GM13977 (cell line): ENCODE measurements at regions not wholly inside any gene's neighbourhood (a gene's known extent, or its start where the extent isn't known, plus 50 kb on each side); places are given as distances from the start of the nearest gene placed in this dataset.
A peak's percentile ranks its signal among the peaks of the same experiment; 100 is the strongest.

Experiments
- DNase-seq: peaks from one replicate; pipeline ENCODE4 v3.0.0; 2012; ENCODE audit warnings: low spot score
- in situ Hi-C: fragments of 300-500 bp; cut with MboI; formaldehyde crosslinking; loops from one replicate; pipeline ENCODE4 v1.12.0; 2022; ENCODE audit warnings: low sequenced_read_pairs, low pct_unique_long_range_greater_than_20kb, mixed read lengths, inconsistent platforms; ENCODE audit not compliant: unreplicated experiment
- TF ChIP-seq, protein P1 (sequence below): IDR thresholded peaks from 2 replicates; pipeline ENCODE4 v1.5.1; 2012; ENCODE audit warnings: mild to moderate bottlenecking, control low read depth; ENCODE audit not compliant: insufficient read depth; ENCODE audit errors: extremely low read depth, missing control alignments

- in situ Hi-C loops, result no loop called here
Measured at GRCh38 chr6:22819209-22819608, 249.8 kb downstream of the HDGFL1 start.

GRCh38 chr6:22821664-22822320, 252.4 kb downstream of the HDGFL1 start:
- in situ Hi-C loops, result no loop called here
- DNase-seq, result no peak

More at GRCh38 chr6:22819209-22819608, 249.8 kb downstream of the HDGFL1 start:
- DNase-seq, result no peak
- TF ChIP-seq, protein P1, sequence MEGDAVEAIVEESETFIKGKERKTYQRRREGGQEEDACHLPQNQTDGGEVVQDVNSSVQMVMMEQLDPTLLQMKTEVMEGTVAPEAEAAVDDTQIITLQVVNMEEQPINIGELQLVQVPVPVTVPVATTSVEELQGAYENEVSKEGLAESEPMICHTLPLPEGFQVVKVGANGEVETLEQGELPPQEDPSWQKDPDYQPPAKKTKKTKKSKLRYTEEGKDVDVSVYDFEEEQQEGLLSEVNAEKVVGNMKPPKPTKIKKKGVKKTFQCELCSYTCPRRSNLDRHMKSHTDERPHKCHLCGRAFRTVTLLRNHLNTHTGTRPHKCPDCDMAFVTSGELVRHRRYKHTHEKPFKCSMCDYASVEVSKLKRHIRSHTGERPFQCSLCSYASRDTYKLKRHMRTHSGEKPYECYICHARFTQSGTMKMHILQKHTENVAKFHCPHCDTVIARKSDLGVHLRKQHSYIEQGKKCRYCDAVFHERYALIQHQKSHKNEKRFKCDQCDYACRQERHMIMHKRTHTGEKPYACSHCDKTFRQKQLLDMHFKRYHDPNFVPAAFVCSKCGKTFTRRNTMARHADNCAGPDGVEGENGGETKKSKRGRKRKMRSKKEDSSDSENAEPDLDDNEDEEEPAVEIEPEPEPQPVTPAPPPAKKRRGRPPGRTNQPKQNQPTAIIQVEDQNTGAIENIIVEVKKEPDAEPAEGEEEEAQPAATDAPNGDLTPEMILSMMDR, result no peak

DNA sequence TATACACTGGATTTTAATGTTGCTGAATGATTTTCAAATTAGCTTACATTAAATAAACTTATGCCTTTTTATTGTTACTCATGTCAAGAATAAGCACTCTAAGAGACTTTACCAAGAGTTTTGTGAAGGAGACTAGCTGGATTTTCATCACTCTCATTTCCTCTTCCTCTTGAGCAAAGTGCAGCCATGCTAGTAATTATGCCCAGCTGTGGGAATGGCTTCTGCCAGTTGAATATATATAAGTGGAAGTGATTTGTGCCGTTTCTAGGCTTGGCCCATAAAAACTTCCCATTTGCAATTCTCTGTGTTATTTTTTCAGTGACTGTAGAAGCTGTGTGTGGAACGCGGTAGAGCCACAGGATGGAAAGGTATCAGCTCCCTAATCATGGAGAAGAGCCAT, 255.8 kb downstream of the HDGFL1 start:
- TF ChIP-seq, protein P1, result no peak
- in situ Hi-C loops, result no loop called here
- no peak for DNase-seq

More at GRCh38 chr6:22821664-22822320, 252.4 kb downstream of the HDGFL1 start:
- TF ChIP-seq, protein P1, result no peak

DNA sequence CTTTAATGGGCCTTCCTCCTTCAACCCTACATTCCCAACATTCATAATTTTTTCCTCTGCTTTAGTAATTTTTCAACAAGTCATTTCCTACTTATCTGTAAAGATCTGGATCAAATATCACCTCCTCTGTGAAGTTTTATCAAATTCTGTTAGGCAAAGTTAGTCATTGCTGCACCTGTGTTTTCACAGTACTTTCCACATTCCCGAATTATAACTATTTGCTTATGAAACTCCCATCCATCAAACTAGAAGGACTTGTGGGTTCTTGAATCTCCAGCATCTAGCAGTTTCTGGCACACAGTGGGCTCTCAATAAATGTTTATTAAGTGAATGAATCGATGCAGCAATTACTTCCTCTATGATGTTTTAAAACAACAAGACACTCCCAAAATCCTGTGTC, 257.6 kb downstream of the HDGFL1 start:
- no peak for DNase-seq
- in situ Hi-C loops, result no loop called here

DNA sequence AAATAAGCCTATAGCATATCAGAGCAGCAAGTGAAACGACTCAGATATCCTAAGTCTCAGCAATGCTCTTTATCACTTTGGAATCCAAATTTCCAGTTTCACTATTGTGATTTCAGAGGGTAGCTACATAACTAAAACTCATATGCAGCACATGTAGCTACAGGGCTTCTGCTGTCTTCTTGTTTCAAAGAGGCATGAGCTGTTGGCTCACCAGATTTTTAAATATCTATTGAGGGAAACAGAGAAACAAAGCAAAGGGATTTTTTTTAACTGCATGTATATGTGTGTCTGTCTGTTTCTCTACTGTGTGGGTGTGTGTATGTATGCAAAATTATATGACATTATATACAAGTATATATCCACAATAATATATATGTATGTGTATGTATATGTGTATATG, 258.4 kb downstream of the HDGFL1 start:
- TF ChIP-seq, protein P1, result no peak
- no peak for DNase-seq
- in situ Hi-C loops, result no loop called here

More for the DNA sequence above, 257.6 kb downstream of the HDGFL1 start:
- TF ChIP-seq, protein P1, result no peak

- TF ChIP-seq, protein P1, result peak; percentile 50
- DNase-seq, result peak; percentile 28
Measured at GRCh38 chr6:22828179-22829062, 259.1 kb downstream of the HDGFL1 start.

More at GRCh38 chr6:22828179-22829062, 259.1 kb downstream of the HDGFL1 start:
- in situ Hi-C loops, result no loop called here
